Transverse colon (tissue), 4 donors: ENCODE measurements at regions not wholly inside any gene's neighbourhood (a gene's known extent, or its start where the extent isn't known, plus 50 kb on each side); places are given as distances from the start of the nearest gene placed in this dataset.

Experiments used
- DNase-seq: peaks from one replicate; pipeline ENCODE4 v3.0.0-alpha.2; 2019
- H3K27ac ChIP-seq, 4 donors: fragments of 200-600 bp; sonication (generic); 2 replicates each; pipeline ENCODE4 v1.5.1; 2016 to 2018; ENCODE audit warnings: inconsistent platforms in 4 of 4
- H3K27me3 ChIP-seq: fragments of 200-600 bp; sonication (generic); 2 replicates; pipeline ENCODE4 v1.5.1; 2017; ENCODE audit warnings: inconsistent platforms
- H3K36me3 ChIP-seq, 4 donors: fragments of 200-600 bp; sonication (generic); 2 replicates each; pipeline ENCODE4 v1.5.1; 2017 to 2019; ENCODE audit warnings: inconsistent platforms in 4 of 4
- H3K4me1 ChIP-seq, 4 donors: fragments of 200-600 bp; sonication (generic); 2 replicates each; pipeline ENCODE4 v1.5.1; 2017 to 2020; ENCODE audit warnings: inconsistent platforms in 4 of 4
- H3K4me3 ChIP-seq, 4 donors: fragments of 200-600 bp; sonication (generic); 1 replicate in 1 of 4; 2 replicates in 3 of 4; pipeline versions ENCODE4 v1.5.1 to v1.6.1; 2017 to 2019; ENCODE audit warnings: inconsistent platforms in 4 of 4
- H3K9me3 ChIP-seq, 2 donors: fragments of 200-600 bp; sonication (generic); 2 replicates each; pipeline ENCODE4 v1.5.1; 2017 to 2019; ENCODE audit warnings: inconsistent platforms in 2 of 2
- CTCF ChIP-seq, 5 experiments: fragments of 200-600 bp in 3 of 5; fragments of 450-650 bp in 2 of 5; sonication (generic) in 3 of 5; IDR thresholded peaks; 1 replicate in 2 of 5; 2 replicates in 3 of 5; pipeline ENCODE4 v1.5.1; 2016 to 2017; ENCODE audit warnings: antibody characterized with exemption in 5 of 5, inconsistent platforms in 3 of 5, mild to moderate bottlenecking in 2 of 5, moderate library complexity in 1 of 5
- EP300 ChIP-seq: sonication (generic); formaldehyde crosslinking; IDR thresholded peaks from one replicate; pipeline ENCODE4 v1.6.1; 2017; ENCODE audit warnings: antibody characterized with exemption, low read depth
- POLR2A ChIP-seq: fragments of 450-650 bp; IDR thresholded peaks from one replicate; pipeline ENCODE4 v1.6.1; 2016; ENCODE audit warnings: antibody characterized with exemption, mild to moderate bottlenecking, moderate library complexity
- POLR2AphosphoS5 ChIP-seq, 3 donors: sonication (generic); formaldehyde crosslinking; IDR thresholded peaks; one replicate each; pipeline ENCODE4 v1.6.1; 2016; ENCODE audit warnings: antibody characterized with exemption in 3 of 3
- WGBS, 2 donors: methylation state at CpG; one replicate each; pipeline ENCODE4 v1.1.5; 2018; ENCODE audit warnings: low coverage in 1 of 2; 5-methylcytosine and 5-hydroxymethylcytosine counted together
- in situ Hi-C, 4 donors: fragments of 200-750 bp; cut with MboI; loops; one replicate each; pipeline versions ENCODE4 v1.15.0 to v1.15.1; 2017; ENCODE audit warnings: low sequenced_read_pairs in 3 of 4, low pct_ligation_motif_present in 1 of 4, low pct_unique_long_range_greater_than_20kb in 1 of 4
- intact Hi-C: fragments of 100-400 bp; cut with DNase I; formaldehyde crosslinking; loops from one replicate; pipeline ENCODE4 v1.15.1; 2023; ENCODE audit warnings: low total_unique reads

GRCh38 chr3:145817870-145818483 lies 343.0 kb downstream of the PLOD2 start:
- no peaks in the 10 kb centered on the region for H3K9me3 ChIP-seq
- no peaks in the 10 kb centered on the region for H3K27me3 ChIP-seq
- no peak for DNase-seq
- no peak overlapping the region for H3K4me3 ChIP-seq
- no peaks in the 10 kb centered on the region for H3K36me3 ChIP-seq
- in situ Hi-C loops (no loop called here), intact Hi-C loops (no loop called here)
- H3K27ac ChIP-seq: no peak overlapping the region
- 0 to 41% methylated on average over 1 to 4 of the region's 4 CpGs for WGBS, 2 donors
- H3K4me1 ChIP-seq: no peaks in the 10 kb centered on the region
- TF ChIP-seq POLR2AphosphoS5 (IDR thresholded peaks at IDR 0.05) (no peak), EP300 (no peak), CTCF (IDR thresholded peaks at IDR 0.05) (no peak), POLR2A (no peak)

GRCh38 chr3:145820170-145820569 lies 340.8 kb downstream of the PLOD2 start:
- no peaks in the 10 kb centered on the region for H3K9me3 ChIP-seq
- WGBS, 2 donors: 69 to 82% methylated on average over 2 of the region's 2 CpGs
- in situ Hi-C loops: no loop called here

GRCh38 chr3:145842294-145842902 lies 318.6 kb downstream of the PLOD2 start:
- Histone ChIP-seq H3K9me3 (no peaks in the 10 kb centered on the region), H3K36me3 (no peaks in the 10 kb centered on the region), H3K27me3 (no peaks in the 10 kb centered on the region), H3K27ac (no peak overlapping the region), H3K4me1 (no peaks in the 10 kb centered on the region), H3K4me3 (no peak overlapping the region)
- TF ChIP-seq POLR2AphosphoS5 (IDR thresholded peaks at IDR 0.05) (no peak), CTCF (IDR thresholded peaks at IDR 0.05) (no peak), EP300 (no peak), POLR2A (no peak)
- in situ Hi-C loops: no loop called here
- intact Hi-C loops: no loop called here
- WGBS, 2 donors: 61 to 65% methylated on average over 2 of the region's 2 CpGs
- no peak for DNase-seq

More at GRCh38 chr3:145820170-145820569, 340.8 kb downstream of the PLOD2 start:
- DNase-seq: no peak
- no peaks in the 10 kb centered on the region for H3K4me1 ChIP-seq
- TF ChIP-seq POLR2A (no peak), POLR2AphosphoS5 (IDR thresholded peaks at IDR 0.05) (no peak), EP300 (no peak), CTCF (IDR thresholded peaks at IDR 0.05) (no peak)
- H3K27ac ChIP-seq: no peak overlapping the region
- intact Hi-C loops: no loop called here
- no peaks in the 10 kb centered on the region for H3K27me3 ChIP-seq
- H3K4me3 ChIP-seq: no peak overlapping the region
- no peaks in the 10 kb centered on the region for H3K36me3 ChIP-seq

GRCh38 chr3:145843561-145843960 lies 317.4 kb downstream of the PLOD2 start:
- no peak overlapping the region for H3K4me3 ChIP-seq
- in situ Hi-C loops (no loop called here), intact Hi-C loops (no loop called here)
- WGBS, 2 donors: 57 to 67% methylated on average over 1 of the region's 1 CpG
- no peak for DNase-seq
- H3K27ac ChIP-seq: no peak overlapping the region
- no peaks in the 10 kb centered on the region for H3K4me1 ChIP-seq
- H3K36me3 ChIP-seq: no peaks in the 10 kb centered on the region
- TF ChIP-seq POLR2AphosphoS5 (IDR thresholded peaks at IDR 0.05) (no peak), POLR2A (no peak), EP300 (no peak), CTCF (IDR thresholded peaks at IDR 0.05) (no peak)
- H3K9me3 ChIP-seq: no peaks in the 10 kb centered on the region
- no peaks in the 10 kb centered on the region for H3K27me3 ChIP-seq
